ENCODE measurements at regions not wholly inside any gene's neighbourhood (a gene's known extent, or its start where the extent isn't known, plus 50 kb on each side); places are given as distances from the start of the nearest gene placed in this dataset.
"Not testable (repeated sequence)": the region's sequence is repeated elsewhere in the genome, so short reads cannot be mapped to it uniquely, and the experiment has no call there.

GRCh38 chr13:25007389-25007788 lies 88.5 kb upstream of the PABPC3 start:
- TF ChIP-seq EZH2 (conservative IDR thresholded peaks at IDR 0.05; ENCODE audit: low read depth, low read length); RBAK (CRISPR knock-in tag; IDR thresholded peaks at IDR 0.05); ZNF24 (IDR thresholded peaks at IDR 0.05); ZZZ3 (CRISPR knock-in tag; IDR thresholded peaks at IDR 0.05; ENCODE audit: borderline replicate concordance); PCBP2 (optimal IDR thresholded peaks at IDR 0.05; ENCODE audit: low read depth, low read length, poor library complexity, severe bottlenecking); IKZF5 (CRISPR knock-in tag; IDR thresholded peaks at IDR 0.05); GABPB1 (CRISPR knock-in tag; IDR thresholded peaks at IDR 0.05); CTCF (CRISPR knock-in tag; IDR thresholded peaks at IDR 0.05); TCF12 (IDR thresholded peaks at IDR 0.05); TCF12 (CRISPR knock-in tag; IDR thresholded peaks at IDR 0.05): not testable (repeated sequence)
- TF ChIP-seq, protein P1, sequence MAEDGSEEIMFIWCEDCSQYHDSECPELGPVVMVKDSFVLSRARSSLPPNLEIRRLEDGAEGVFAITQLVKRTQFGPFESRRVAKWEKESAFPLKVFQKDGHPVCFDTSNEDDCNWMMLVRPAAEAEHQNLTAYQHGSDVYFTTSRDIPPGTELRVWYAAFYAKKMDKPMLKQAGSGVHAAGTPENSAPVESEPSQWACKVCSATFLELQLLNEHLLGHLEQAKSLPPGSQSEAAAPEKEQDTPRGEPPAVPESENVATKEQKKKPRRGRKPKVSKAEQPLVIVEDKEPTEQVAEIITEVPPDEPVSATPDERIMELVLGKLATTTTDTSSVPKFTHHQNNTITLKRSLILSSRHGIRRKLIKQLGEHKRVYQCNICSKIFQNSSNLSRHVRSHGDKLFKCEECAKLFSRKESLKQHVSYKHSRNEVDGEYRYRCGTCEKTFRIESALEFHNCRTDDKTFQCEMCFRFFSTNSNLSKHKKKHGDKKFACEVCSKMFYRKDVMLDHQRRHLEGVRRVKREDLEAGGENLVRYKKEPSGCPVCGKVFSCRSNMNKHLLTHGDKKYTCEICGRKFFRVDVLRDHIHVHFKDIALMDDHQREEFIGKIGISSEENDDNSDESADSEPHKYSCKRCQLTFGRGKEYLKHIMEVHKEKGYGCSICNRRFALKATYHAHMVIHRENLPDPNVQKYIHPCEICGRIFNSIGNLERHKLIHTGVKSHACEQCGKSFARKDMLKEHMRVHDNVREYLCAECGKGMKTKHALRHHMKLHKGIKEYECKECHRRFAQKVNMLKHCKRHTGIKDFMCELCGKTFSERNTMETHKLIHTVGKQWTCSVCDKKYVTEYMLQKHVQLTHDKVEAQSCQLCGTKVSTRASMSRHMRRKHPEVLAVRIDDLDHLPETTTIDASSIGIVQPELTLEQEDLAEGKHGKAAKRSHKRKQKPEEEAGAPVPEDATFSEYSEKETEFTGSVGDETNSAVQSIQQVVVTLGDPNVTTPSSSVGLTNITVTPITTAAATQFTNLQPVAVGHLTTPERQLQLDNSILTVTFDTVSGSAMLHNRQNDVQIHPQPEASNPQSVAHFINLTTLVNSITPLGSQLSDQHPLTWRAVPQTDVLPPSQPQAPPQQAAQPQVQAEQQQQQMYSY (CRISPR knock-in tag; IDR thresholded peaks at IDR 0.05): not testable (repeated sequence)
- TF ChIP-seq, protein P2, sequence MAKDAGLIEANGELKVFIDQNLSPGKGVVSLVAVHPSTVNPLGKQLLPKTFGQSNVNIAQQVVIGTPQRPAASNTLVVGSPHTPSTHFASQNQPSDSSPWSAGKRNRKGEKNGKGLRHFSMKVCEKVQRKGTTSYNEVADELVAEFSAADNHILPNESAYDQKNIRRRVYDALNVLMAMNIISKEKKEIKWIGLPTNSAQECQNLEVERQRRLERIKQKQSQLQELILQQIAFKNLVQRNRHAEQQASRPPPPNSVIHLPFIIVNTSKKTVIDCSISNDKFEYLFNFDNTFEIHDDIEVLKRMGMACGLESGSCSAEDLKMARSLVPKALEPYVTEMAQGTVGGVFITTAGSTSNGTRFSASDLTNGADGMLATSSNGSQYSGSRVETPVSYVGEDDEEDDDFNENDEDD (CRISPR knock-in tag; IDR thresholded peaks at IDR 0.05; ENCODE audit: borderline replicate concordance): not testable (repeated sequence)
- TF ChIP-seq, protein P3, sequence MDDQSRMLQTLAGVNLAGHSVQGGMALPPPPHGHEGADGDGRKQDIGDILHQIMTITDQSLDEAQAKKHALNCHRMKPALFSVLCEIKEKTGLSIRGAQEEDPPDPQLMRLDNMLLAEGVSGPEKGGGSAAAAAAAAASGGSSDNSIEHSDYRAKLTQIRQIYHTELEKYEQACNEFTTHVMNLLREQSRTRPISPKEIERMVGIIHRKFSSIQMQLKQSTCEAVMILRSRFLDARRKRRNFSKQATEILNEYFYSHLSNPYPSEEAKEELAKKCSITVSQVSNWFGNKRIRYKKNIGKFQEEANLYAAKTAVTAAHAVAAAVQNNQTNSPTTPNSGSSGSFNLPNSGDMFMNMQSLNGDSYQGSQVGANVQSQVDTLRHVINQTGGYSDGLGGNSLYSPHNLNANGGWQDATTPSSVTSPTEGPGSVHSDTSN (CRISPR knock-in tag; IDR thresholded peaks at IDR 0.05; ENCODE audit: borderline replicate concordance): not testable (repeated sequence)
- TF ChIP-seq, protein P4, sequence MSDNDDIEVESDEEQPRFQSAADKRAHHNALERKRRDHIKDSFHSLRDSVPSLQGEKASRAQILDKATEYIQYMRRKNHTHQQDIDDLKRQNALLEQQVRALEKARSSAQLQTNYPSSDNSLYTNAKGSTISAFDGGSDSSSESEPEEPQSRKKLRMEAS (IDR thresholded peaks at IDR 0.05): not testable (repeated sequence)
